SK-N-SH treated with all-trans-retinoic acid at 6 μM for 48 hours (cell line): ENCODE measurements at regions not wholly inside any gene's neighbourhood (a gene's known extent, or its start where the extent isn't known, plus 50 kb on each side); places are given as distances from the start of the nearest gene placed in this dataset.

Source experiments
- ARNTL ChIP-seq: fragments of 450-650 bp; formaldehyde crosslinking; IDR thresholded peaks from 2 replicates; pipeline ENCODE4 v1.5.0; 2020; ENCODE audit warnings: low read depth, mild to moderate bottlenecking, moderate library complexity, borderline replicate concordance
- BACH2 ChIP-seq: fragments of 250-450 bp; sonication (Bioruptor Pico); IDR thresholded peaks from 2 replicates; pipeline ENCODE4 v1.9.0; 2021; ENCODE audit warnings: mild to moderate bottlenecking, borderline replicate concordance
- CSDC2 ChIP-seq: fragments of 250-450 bp; sonication (Bioruptor Pico); IDR thresholded peaks from 2 replicates; pipeline ENCODE4 v1.5.0; 2020; ENCODE audit warnings: mild to moderate bottlenecking, moderate library complexity
- ESRRG ChIP-seq: fragments of 250-450 bp; sonication (Bioruptor Pico); IDR thresholded peaks from 2 replicates; pipeline ENCODE4 v1.6.1; 2021; ENCODE audit warnings: mild to moderate bottlenecking
- GLIS3 ChIP-seq: fragments of 250-450 bp; sonication (Bioruptor Pico); IDR thresholded peaks from 2 replicates; pipeline ENCODE4 v1.5.0; 2020; ENCODE audit warnings: mild to moderate bottlenecking, moderate library complexity
- PPARA ChIP-seq: fragments of 250-450 bp; sonication (Bioruptor Pico); IDR thresholded peaks from 2 replicates; pipeline ENCODE4 v1.5.0; 2020; ENCODE audit warnings: mild to moderate bottlenecking, borderline replicate concordance
- RARB ChIP-seq: fragments of 250-450 bp; sonication (Bioruptor Pico); IDR thresholded peaks from 2 replicates; pipeline ENCODE4 v1.8.0; 2021; ENCODE audit warnings: mild to moderate bottlenecking, moderate library complexity
- SNAI2 ChIP-seq: fragments of 250-450 bp; sonication (Bioruptor Pico); IDR thresholded peaks from 2 replicates; pipeline ENCODE4 v1.5.0; 2020; ENCODE audit warnings: mild to moderate bottlenecking, moderate library complexity
- ZFP3 ChIP-seq: fragments of 250-450 bp; sonication (Bioruptor Pico); IDR thresholded peaks from 2 replicates; pipeline ENCODE4 v1.5.0; 2020; ENCODE audit warnings: mild to moderate bottlenecking, moderate library complexity
- ZFP30 ChIP-seq: fragments of 450-650 bp; formaldehyde crosslinking; IDR thresholded peaks from 2 replicates; pipeline ENCODE4 v1.5.0; 2022; ENCODE audit warnings: mild to moderate bottlenecking, moderate library complexity
- ZNF8 ChIP-seq: fragments of 450-650 bp; formaldehyde crosslinking; IDR thresholded peaks from 2 replicates; pipeline ENCODE4 v1.5.0; 2020; ENCODE audit warnings: mild to moderate bottlenecking, moderate library complexity
- TF ChIP-seq, protein P1 (sequence below): fragments of 250-450 bp; sonication (Bioruptor Pico); IDR thresholded peaks from 2 replicates; pipeline ENCODE4 v1.8.0; 2020; ENCODE audit warnings: mild to moderate bottlenecking, moderate library complexity, borderline replicate concordance
- TF ChIP-seq, protein P2 (sequence below): fragments of 250-450 bp; sonication (Bioruptor Pico); IDR thresholded peaks from 2 replicates; pipeline ENCODE4 v1.5.1; 2020; ENCODE audit warnings: low read depth, mild to moderate bottlenecking, moderate library complexity

DNA sequence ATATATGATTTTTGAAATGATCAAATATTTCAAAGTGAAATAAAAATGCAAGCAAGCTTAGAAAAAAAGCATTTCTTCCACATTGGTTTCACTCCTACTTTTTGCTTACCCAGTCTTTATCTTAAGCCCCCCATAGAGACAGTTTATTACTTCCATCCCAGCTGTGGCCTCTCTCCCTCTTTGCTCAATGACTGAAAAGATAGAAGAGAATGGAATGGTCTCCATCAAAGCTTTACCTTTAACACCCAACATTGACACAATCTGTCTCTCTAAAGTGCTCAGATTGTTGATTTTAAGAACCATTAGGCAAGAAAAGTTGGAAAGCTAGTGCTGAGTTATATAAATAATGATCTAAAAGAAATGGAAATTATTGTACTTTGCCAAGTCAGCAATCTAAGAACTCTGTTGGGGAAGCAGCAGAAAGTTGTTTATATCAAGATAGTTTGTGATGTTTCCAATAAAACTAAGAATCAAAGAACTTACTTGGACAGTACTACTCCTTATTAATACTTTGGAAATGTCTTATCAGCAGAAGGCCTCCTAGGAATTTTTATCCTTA is 277.5 kb upstream of the NREP start:
- TF ChIP-seq ARNTL (no peak), ZNF8 (CRISPR knock-in tag) (no peak), PPARA (CRISPR knock-in tag) (no peak), SNAI2 (CRISPR knock-in tag) (no peak), ESRRG (CRISPR knock-in tag) (no peak), CSDC2 (CRISPR knock-in tag) (no peak), RARB (no peak), ZFP30 (CRISPR knock-in tag) (no peak), GLIS3 (CRISPR knock-in tag) (no peak), ZFP3 (CRISPR knock-in tag) (no peak), BACH2 (CRISPR knock-in tag) (no peak)
- TF ChIP-seq, protein P1, sequence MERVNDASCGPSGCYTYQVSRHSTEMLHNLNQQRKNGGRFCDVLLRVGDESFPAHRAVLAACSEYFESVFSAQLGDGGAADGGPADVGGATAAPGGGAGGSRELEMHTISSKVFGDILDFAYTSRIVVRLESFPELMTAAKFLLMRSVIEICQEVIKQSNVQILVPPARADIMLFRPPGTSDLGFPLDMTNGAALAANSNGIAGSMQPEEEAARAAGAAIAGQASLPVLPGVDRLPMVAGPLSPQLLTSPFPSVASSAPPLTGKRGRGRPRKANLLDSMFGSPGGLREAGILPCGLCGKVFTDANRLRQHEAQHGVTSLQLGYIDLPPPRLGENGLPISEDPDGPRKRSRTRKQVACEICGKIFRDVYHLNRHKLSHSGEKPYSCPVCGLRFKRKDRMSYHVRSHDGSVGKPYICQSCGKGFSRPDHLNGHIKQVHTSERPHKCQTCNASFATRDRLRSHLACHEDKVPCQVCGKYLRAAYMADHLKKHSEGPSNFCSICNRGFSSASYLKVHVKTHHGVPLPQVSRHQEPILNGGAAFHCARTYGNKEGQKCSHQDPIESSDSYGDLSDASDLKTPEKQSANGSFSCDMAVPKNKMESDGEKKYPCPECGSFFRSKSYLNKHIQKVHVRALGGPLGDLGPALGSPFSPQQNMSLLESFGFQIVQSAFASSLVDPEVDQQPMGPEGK (CRISPR knock-in tag) = no peak
- TF ChIP-seq, protein P2, sequence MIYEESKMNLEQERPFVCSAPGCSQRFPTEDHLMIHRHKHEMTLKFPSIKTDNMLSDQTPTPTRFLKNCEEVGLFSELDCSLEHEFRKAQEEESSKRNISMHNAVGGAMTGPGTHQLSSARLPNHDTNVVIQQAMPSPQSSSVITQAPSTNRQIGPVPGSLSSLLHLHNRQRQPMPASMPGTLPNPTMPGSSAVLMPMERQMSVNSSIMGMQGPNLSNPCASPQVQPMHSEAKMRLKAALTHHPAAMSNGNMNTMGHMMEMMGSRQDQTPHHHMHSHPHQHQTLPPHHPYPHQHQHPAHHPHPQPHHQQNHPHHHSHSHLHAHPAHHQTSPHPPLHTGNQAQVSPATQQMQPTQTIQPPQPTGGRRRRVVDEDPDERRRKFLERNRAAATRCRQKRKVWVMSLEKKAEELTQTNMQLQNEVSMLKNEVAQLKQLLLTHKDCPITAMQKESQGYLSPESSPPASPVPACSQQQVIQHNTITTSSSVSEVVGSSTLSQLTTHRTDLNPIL = no peak
